Suprapubic skin (tissue), 4 donors: ENCODE measurements at regions not wholly inside any gene's neighbourhood (a gene's known extent, or its start where the extent isn't known, plus 50 kb on each side); places are given as distances from the start of the nearest gene placed in this dataset.

Experiments
- CTCF ChIP-seq, 2 donors: fragments of 200-600 bp in 1 of 2; fragments of 450-650 bp in 1 of 2; sonication (generic) in 1 of 2; IDR thresholded peaks; one replicate each; pipeline ENCODE4 v1.5.1; 2016 to 2019; ENCODE audit warnings: antibody characterized with exemption in 2 of 2, mild to moderate bottlenecking in 1 of 2, moderate library complexity in 1 of 2
- POLR2A ChIP-seq, 2 donors: fragments of 450-650 bp; IDR thresholded peaks; one replicate each; pipeline ENCODE4 v1.6.1; 2017; ENCODE audit warnings: antibody characterized with exemption in 2 of 2, mild to moderate bottlenecking in 2 of 2, moderate library complexity in 2 of 2
- POLR2AphosphoS5 ChIP-seq, 3 donors: sonication (generic); formaldehyde crosslinking; IDR thresholded peaks; one replicate each; pipeline ENCODE4 v1.6.1; 2017; ENCODE audit warnings: antibody characterized with exemption in 3 of 3

- TF ChIP-seq POLR2A (IDR thresholded peaks at IDR 0.05) (no peak), CTCF (IDR thresholded peaks at IDR 0.05) (no peak), POLR2AphosphoS5 (IDR thresholded peaks at IDR 0.05) (no peak)
Observed at GRCh38 chr3:16075647-16076046, 98.8 kb upstream of the GALNT15 start.
